ENCODE measurements at regions not wholly inside any gene's neighbourhood (a gene's known extent, or its start where the extent isn't known, plus 50 kb on each side); places are given as distances from the start of the nearest gene placed in this dataset.

GRCh38 chr6:112408522-112408921, 61.4 kb downstream of the RFPL4B start:
- TF ChIP-seq, protein P1, sequence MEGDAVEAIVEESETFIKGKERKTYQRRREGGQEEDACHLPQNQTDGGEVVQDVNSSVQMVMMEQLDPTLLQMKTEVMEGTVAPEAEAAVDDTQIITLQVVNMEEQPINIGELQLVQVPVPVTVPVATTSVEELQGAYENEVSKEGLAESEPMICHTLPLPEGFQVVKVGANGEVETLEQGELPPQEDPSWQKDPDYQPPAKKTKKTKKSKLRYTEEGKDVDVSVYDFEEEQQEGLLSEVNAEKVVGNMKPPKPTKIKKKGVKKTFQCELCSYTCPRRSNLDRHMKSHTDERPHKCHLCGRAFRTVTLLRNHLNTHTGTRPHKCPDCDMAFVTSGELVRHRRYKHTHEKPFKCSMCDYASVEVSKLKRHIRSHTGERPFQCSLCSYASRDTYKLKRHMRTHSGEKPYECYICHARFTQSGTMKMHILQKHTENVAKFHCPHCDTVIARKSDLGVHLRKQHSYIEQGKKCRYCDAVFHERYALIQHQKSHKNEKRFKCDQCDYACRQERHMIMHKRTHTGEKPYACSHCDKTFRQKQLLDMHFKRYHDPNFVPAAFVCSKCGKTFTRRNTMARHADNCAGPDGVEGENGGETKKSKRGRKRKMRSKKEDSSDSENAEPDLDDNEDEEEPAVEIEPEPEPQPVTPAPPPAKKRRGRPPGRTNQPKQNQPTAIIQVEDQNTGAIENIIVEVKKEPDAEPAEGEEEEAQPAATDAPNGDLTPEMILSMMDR (conservative IDR thresholded peaks at IDR 0.05; ENCODE audit: low read depth in 2 of 2) = no peak
- TF ChIP-seq JUNB (IDR thresholded peaks at IDR 0.05; ENCODE audit: unreplicated experiment) (no peak), POLR2AphosphoS5 (IDR thresholded peaks at IDR 0.05; ENCODE audit: low read depth) (no peak), ZNF331 (CRISPR knock-in tag; IDR thresholded peaks at IDR 0.05; ENCODE audit: low read depth) (no peak), EZH2 (IDR thresholded peaks at IDR 0.05; ENCODE audit: low read depth, unreplicated experiment) (no peak), EZH2phosphoT487 (IDR thresholded peaks at IDR 0.05; ENCODE audit: unreplicated experiment) (no peak)
